ENCODE measurements at regions not wholly inside any gene's neighbourhood (a gene's known extent, or its start where the extent isn't known, plus 50 kb on each side); places are given as distances from the start of the nearest gene placed in this dataset.

DNA sequence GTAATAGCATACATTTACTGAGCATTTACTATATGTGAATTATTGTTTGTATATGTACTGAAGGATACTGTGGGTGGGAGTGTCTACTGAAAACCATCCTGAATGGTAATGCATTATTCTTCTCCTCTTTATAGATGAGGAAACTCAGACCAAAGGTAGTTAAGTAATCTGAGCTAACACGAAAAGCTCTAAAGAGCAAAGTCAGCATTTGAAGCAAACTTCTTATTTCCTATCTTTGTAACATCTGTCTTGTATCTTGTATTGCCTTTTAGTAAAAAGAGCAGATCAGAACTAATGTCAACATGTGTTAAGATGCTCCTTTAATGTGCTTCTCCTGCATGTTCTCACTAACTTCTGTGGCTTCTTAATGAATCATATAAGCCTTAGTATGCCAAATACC is 382.8 kb upstream of the NXPH2 start:
- no peak for DNase-seq (ENCODE audit: low spot score)

DNA sequence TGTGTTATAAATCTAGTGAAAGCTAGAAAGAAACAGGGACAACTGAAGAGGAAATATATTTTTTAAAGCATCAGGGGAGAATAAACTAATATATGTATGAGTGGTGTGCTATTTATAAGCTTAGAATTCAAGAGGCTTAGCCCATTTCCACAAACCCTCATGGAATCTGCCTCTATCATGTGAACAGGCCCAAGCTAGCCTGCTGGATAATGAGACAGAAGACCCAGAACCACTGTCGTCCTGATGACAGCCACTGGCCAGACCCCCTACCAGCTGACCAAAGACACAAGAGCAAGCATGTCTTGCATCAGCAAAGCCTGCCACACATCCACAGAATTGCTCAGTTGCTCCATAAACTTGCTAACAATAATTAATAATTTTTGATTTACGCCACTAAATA is 382.3 kb upstream of the NXPH2 start:
- DNase-seq (ENCODE audit: low spot score), result no peak

DNA sequence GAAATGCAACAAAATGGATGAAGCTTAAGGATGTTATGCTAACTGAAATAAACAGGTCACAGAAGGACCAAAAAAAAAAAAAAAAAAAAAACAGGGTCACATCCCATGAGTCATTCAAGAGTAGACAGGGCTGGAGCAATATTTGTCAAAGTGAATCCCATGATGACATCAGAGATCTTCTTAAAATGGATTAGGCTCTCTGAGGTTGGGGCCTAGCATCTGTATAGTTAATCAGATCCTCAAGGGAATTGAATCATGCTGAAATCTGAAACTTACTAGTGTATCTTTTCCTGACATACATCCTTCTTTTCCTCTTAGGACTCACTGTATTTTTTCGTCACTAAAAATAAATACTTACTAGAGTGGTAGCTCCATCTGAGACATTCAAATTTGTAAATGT is 380.6 kb upstream of the NXPH2 start:
- no peak for DNase-seq (ENCODE audit: low spot score)

DNA sequence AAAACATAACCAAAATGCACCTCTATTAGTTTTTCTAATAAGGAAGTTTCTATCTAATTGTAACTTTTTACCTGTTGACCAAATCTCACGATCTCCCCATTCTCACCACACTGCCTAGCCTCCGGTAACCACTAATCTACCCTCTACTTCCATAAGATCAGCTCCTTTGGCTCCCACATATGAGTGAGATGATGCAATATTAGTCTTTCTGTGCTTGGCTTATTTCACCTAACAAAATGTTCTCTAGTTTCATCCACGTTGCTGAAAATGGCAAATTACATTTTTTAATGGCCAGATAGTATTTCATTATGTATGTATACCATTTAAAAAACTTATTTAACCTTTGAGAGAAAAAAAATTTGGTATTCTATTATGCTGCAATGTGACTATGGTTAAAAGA is 379.0 kb upstream of the NXPH2 start:
- no peak for DNase-seq (ENCODE audit: low spot score)

DNA sequence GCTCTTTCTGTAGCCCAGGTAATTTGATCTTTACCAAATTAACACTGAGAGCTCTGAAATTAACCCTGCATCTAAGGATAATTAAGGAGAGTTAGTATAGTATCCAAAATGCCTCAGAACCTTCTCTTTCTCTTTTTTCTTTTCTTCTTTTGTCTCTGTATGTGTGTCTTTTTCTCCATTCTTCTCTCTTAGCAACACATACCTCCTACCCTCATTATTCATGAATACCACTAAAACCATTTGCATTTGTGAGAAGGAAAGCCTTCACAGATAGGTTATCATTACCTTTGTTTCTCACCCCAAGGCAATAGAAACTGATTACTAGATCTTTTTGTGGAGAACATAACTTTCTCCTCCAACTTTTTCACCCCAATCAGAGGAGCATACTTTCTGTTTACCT is 376.5 kb upstream of the NXPH2 start:
- DNase-seq (ENCODE audit: low spot score), result no peak

DNA sequence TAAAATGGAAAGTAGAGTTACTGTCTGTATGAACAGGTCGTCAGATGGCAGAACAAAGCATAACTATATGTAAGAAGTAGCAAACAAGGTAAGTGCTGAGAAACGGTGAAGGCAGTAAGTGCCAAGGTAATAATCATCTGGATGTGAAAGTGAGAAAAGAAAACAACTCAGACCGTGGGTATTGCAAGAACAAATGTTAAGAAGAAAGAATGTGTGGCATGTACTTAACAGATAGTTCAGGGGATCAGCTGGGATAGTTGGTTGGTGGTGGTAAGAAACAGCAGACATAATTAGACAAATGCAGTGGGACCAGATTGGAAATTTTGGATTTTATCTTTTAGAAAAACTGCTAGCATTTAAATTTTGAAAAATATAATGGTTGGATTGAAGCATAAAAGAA is 375.8 kb upstream of the NXPH2 start:
- DNase-seq (ENCODE audit: low spot score), result no peak

DNA sequence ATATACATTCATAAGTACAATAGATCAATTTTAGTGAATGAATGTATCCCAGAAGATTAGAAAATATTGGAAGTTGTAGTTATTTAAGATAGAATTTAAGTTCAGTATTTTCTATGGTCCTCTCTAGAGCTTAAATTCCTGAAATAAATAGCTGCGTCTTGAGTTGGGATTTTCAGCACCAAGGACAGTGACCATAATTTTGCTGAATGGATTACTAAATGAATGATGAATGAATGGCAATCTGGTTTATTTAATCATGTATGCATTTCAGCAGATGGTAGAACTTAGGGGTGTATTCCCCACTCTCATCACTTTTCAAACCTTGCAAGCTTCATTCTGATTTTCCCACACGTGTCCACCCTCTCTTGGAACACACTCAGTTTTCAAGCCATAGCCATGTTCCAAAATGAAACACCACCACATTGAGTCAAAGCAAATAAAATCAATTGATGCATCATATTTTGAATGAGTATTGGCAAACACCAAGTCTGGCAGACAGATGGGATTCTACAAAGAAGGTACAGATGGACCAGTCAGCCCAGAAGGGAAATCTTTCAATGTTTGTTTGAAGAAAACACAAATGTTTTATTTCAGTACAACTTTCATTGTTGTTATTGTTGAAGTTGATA is 362.2 kb upstream of the NXPH2 start:
- DNase-seq (ENCODE audit: low spot score), result peak; percentile 33

DNA sequence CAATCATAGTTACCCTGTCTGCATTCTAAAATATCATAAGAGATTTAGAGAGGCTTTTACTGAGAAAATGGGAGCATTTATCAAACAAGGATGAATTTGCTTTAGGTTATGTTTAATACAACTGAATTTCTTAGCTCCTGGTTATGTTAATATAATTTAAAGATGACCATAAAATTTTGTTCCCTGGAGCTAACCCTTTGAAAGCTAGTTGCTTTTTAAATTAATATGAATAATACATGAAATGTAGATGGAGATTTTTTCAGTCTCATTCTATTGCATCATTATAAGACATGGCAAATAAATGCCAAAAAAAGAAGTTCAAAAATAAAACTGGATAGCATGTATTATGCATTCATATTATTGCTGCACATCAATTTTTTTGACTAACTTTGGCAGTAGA is 344.1 kb upstream of the NXPH2 start:
- DNase-seq (ENCODE audit: low spot score), result no peak

DNA sequence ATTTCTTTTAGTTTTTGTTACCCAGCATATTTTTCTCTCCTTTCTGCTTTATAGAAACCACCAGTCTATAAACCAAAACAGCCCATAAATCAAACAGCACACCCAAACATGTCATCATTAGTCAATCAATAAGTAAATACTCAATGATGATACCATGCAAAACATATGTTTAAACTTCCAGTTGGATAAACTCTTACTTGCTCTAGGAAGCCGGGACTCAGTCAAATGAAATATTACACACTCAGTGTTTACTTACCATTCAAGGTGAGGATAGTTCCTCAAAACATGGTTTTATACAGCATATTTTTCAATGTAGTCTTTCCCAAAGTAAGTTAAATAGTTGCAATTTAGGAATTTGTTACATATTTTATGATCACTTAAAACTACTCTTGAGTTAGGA is 343.6 kb upstream of the NXPH2 start:
- no peak for DNase-seq (ENCODE audit: low spot score)

DNA sequence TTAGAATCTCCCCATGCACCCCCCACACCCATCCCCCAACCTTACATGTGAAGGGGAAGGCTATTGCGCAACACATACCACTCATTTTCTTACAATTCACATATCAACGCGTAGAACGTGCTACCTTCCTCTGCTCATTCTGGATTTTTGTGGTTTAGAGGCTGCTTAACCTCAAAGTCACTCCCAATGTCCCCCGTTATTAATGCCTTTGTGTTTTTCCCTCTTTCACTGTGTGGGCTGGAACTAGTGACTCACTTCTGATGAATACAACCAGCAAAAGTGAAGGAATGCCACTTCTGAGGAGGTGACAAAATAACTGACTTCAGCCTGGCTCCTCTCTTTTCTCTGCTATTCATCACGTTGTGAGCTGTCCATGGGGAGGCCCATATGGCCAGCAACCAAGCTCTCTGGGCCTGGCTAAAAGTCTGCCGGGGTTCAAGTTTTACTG is 342.5 kb upstream of the NXPH2 start:
- DNase-seq (ENCODE audit: low spot score), result no peak

DNA sequence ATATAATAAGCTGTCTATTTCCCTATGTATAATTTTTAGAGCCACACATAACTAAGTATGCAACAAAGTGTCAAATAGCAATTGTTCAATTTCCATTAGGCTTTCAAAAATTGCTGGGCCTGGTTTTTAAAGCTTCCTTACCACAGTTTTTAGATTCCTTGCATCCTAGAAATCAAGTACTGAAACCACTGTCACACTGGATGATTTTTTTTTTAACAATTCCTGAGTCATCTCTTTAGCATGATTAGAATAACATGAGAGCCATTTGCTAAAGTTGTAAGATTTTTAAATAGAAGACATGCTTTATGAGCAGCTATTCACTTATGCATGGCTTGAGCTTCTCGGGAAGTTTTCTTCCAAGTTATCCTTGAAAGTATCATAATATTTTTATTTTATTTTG is 319.5 kb upstream of the NXPH2 start:
- no peak for DNase-seq (ENCODE audit: low spot score)

DNA sequence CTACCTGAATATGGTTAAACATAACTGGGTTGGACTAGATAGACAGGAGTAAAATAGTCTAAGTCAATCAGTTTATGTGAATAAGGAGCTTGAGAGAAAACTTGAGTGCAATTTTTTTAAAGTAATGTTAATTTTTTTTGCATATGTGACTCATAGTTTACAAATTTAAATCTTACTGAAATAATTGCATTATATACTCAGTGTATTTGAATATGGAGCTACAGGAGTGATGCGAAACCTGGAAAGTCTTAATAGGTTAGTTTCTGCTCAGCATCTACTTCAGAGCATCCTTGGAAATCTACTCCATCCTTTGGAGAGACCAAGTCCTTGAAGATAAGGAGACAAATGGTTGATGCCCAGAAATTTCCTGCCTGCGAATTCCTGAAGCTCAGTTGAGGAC is 318.8 kb upstream of the NXPH2 start:
- DNase-seq (ENCODE audit: low spot score), result no peak

DNA sequence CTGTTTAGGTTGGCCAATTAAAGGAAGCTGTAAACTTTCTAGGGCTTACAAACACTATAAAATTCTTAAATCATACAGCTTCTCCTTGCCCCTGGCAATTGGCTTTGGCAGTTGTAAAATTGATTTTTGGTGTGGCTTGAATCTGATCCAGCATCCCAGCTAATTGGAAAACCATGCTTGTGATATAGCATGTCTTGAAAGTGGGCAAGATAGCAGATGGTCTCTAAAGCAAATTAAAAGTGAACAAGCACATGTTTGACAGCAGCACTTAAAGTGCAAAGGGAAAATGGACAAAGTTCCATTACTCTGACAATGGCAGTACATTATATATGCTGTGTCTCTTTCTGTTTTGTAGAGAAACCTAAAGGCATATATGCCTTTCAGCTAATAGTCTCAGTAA is 302.9 kb upstream of the NXPH2 start:
- DNase-seq (ENCODE audit: low spot score), result no peak

DNA sequence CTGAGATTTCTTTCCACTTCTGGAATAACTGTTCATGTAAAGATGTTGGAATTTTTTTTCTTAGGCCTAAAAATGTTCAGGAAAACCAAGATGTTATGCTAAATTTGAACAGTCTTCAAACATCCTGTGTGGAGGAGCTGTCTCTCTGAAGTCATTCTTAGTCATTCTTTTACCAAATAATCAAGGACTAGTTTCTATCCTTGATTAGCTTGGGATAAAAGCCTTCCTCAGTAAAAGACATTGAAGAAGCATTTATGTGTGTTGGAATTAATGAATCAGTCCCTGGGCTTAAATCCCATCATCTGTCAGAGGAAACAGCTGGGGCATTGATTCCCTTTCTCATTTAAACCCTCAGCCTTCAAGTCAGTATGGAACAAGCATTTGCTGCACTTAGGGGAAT is 300.1 kb upstream of the NXPH2 start:
- DNase-seq (ENCODE audit: low spot score), result no peak

DNA sequence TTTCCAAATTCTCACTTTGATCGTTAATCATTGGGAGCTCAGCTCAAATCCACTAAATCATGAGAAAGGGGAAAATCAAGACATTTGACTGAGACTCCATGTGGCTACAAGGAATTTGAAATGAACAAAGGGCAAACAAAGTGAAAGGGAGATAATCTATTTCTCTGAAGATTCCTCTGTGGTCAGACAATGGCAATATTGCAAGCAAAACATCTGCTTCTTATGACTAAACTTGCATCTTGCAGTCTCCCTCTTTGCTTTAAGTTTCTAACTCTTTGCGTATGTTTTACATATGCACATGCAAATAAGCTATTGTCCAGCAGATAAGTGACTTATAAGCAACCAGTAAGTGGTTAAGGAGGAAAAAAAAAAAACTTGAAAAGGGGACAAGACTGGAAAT is 299.1 kb upstream of the NXPH2 start:
- DNase-seq (ENCODE audit: low spot score), result no peak

DNA sequence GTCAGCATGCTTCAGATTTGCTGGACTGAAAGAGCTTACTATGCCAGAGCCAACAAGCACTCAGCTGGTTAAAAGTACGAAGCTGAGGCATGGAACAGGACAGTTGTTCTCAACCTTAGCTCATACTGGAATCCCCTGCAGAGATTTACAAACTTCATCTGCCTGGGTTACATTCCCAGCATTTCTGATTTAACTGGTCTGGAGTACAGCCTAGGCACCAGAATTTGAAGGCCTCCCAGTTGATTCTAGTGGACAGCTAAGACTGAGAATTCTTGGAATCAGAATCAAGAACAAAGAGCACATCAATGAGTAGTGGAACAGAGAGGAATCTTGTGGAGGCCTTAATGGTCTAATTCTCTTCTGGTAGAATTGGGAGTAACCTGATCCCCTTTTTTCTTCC is 298.2 kb upstream of the NXPH2 start:
- no peak for DNase-seq (ENCODE audit: low spot score)

DNA sequence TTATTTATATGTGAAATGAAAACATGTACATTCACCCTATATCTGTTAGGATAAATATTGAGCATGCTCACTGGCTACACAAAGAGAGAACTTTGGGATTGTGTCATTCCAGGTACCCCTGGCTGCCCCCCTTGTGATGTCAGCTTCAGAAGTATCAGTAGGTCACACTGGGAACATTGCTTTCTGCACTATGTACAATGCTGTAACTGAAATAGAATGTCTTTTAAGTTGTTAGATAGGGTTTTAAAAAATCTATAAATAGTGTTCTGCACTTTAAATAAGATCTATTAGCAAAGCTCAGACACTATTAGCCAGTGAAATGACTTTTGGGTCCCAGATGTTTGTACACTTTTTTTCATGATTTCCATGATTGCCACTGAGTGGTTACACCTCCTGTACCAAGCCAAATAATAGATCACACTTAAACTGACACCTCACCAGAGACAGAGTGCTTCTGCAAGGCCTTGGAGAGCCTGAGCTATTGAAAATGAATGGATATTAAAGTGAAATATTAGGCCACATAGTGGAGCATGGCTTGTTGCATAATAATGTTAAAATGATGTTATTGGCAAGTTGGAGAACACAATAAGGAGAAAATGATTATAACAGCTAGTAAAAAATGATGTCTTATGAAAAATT is 297.0 kb upstream of the NXPH2 start:
- no peak for DNase-seq (ENCODE audit: low spot score)

DNA sequence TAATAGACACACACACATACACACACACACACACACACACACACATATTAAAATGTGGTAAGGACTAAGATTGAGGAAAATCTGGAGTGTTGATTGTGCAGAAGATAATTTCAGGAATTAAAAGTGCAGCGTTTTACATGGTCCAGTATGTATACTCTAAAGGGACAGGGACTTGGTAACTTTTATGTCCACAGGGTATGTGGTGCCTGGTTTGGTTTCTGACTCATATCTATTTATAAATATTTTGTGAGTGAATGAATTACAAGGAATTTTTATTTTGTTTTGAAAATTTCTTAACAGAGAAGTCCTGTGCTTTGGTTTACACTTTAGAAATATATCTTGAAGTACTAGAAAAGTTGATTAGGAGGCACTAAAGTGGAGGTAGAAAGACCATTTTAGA is 287.7 kb upstream of the NXPH2 start:
- no peak for DNase-seq (ENCODE audit: low spot score)

DNA sequence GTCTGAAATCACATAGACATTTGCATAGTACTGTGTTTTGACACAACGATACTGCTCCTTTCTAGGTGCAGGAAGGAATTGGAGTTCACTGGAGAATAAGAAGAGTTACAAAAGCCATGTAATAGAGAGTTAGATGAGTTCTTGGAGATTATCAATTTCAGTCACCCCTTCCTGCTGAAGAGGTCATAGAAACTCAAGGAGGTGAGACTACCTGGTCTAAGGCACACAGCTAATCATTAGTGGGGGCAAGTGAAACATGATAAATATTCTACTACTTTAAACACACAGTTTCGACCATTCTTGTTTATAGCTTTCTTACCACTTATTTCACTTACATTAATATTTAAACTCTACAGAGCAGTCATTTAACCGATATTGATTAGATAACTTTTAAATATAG is 286.9 kb upstream of the NXPH2 start:
- DNase-seq (ENCODE audit: low spot score), result no peak

DNA sequence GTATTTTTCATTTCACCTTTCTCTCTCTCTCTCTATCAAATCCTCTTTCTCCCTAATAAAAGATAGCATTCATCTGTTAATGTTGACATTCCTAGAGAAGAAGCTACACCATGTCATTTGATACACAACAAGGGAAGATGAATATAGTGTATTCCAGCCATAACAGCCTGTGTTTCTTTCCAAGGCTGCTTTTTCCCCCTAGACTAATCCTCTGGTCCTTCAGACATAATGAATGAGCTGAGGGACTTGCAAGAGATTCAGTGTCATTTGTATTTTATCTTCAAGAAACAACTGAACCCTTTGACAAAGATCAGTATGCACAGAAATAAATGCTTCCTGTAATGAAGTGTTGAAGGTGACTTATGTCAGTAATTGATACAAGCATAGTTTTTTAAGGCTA is 284.0 kb upstream of the NXPH2 start:
- no peak for DNase-seq (ENCODE audit: low spot score)

DNA sequence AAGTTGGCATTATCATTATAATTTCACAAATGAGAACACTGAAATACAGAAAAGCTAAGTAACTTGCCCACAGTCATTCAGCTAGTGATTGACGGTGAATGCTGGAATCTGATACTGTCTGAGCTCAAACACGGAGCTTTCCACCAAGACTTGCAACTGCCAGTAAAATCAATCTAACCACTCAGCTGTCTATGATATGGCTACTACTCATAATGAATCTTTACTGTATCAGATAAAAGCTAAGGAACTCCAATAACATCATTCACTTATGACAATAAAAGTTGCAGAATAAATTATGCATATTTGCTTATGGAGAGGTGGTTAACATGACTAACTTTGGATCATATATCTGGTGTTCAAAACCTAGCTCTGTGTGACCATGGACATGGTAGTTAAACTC is 279.4 kb upstream of the NXPH2 start:
- DNase-seq (ENCODE audit: low spot score), result no peak

DNA sequence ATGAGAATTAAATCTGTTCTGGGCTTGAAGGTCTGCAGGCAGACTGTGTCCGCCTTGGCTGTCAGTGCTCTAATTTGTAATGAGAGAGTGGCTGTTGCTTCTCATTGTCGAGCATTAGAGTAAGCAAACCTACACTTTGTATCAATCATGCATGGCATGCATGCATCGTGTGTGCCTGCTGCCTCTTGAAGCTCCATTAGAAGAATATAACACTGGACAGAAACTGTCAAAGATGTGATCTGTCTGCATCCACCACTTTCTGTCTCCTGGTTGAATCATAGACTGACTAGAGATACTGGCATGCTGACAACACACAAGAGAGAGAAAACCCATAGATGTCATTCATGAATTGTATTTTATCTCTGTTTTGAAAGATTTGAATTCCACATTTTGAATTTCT is 275.0 kb upstream of the NXPH2 start:
- DNase-seq (ENCODE audit: low spot score), result no peak

DNA sequence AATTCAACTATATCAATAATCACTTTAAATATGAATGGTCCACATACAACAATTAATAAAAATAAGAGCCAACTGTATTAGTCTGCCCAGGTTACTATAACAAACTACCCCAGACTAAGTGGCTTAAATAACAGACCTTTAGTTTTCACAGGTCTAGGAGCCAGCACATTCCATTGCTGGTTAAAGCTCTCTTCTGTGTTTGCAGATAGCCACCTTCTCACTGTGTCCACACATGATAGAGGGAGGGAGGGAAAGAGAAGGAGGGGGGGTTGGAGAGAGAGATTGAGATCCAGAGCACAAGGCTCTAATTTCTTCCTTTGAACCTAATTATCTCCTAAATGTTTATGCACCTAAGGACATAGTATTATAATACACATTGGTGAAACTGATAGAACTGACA is 267.8 kb upstream of the NXPH2 start:
- DNase-seq (ENCODE audit: low spot score), result no peak

DNA sequence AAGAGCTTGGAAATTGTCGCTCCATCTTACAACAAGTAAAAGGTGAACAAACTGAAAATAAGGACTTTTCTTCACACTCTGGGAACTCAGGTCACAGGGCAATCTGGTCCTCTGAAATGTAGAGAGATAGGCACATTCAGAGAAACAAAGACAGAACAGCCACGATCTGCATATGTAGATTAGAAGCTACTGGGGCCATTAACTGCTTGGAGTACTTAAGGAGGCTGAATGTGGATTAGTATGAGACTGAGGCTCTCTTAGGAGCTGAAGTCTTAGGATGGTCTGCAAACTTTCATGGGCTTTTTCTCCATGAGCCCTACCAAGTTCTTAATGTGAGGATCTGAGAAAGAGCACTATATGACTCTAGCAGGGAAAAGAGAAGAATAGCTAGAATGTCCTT is 265.3 kb upstream of the NXPH2 start:
- peak; percentile 31 for DNase-seq (ENCODE audit: low spot score)
